BLaER1 treated with 17β-estradiol and CSF1 and Interleukin-3, amounts not matched to agents 10 nM and 100 nM (cell line): ENCODE measurements at regions not wholly inside any gene's neighbourhood (a gene's known extent, or its start where the extent isn't known, plus 50 kb on each side); places are given as distances from the start of the nearest gene placed in this dataset.
A peak's percentile ranks its signal among the peaks of the same experiment; 100 is the strongest.
"Not testable (repeated sequence)": the region's sequence is repeated elsewhere in the genome, so short reads cannot be mapped to it uniquely, and the experiment has no call there.

ENCODE experiments used
- H3K27ac ChIP-seq, 11 experiments: shearing (Covaris generic); formaldehyde crosslinking; 2 replicates each; pipeline ENCODE4 v1.8.1; 2022
- H3K27me3 ChIP-seq, 11 experiments: shearing (Covaris generic); formaldehyde crosslinking; 2 replicates each; pipeline ENCODE4 v1.8.1; 2022
- H3K36me3 ChIP-seq, 11 experiments: shearing (Covaris generic); formaldehyde crosslinking; 2 replicates each; pipeline ENCODE4 v1.8.1; 2022
- H3K4me1 ChIP-seq, 10 experiments: shearing (Covaris generic); formaldehyde crosslinking; 2 replicates each; pipeline ENCODE4 v1.8.1; 2022
- H3K4me2 ChIP-seq, 11 experiments: shearing (Covaris generic); formaldehyde crosslinking; 2 replicates each; pipeline ENCODE4 v1.8.1; 2022
- H3K4me3 ChIP-seq, 10 experiments: shearing (Covaris generic); formaldehyde crosslinking; 2 replicates each; pipeline ENCODE4 v1.8.1; 2022
- H3K9ac ChIP-seq, 11 experiments: shearing (Covaris generic); formaldehyde crosslinking; 2 replicates each; pipeline ENCODE4 v1.8.1; 2022
- H3K9me3 ChIP-seq, 11 experiments: shearing (Covaris generic); formaldehyde crosslinking; replicated peaks in 1 of 11; 2 replicates each; pipeline ENCODE4 v1.8.1; 2022
- H4K20me1 ChIP-seq, 11 experiments: shearing (Covaris generic); formaldehyde crosslinking; 2 replicates each; pipeline ENCODE4 v1.8.1; 2022
- Cebpa-rat ChIP-seq, 11 experiments: shearing (Covaris generic); IDR thresholded peaks; 2 replicates each; pipeline ENCODE4 v1.8.1; 2022

DNA sequence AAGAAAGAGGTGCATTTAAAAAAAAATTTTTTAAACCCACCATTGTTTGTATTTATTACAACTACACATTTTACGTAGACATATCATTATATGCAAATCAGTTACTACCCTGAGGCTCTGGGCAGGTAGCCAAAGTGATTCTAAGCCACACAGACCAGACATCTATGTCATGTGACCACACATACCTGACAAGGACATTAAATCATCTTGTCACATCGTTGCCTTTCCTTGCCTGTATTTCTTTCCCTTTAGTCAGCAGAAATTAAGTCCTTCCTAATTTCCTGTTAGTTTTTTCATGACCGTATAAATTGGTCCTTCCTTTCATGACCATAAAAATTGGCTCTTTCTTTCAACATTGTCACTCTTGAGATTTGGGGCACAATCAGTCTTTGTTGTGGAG, 134.2 kb upstream of the MARCHF11 start:
- Histone ChIP-seq H3K9me3 (peaks cover 0 to 9% (median 0%) of the 10 kb centered on the region in 11 experiments; a peak in 3 of 22 replicates), H3K27ac (no peak overlapping the region), H3K4me3 (no peak overlapping the region), H3K27me3 (no peaks in the 10 kb centered on the region), H4K20me1 (no peaks in the 10 kb centered on the region), H3K36me3 (no peaks in the 10 kb centered on the region), H3K4me1 (no peaks in the 10 kb centered on the region), H3K4me2 (no peak overlapping the region), H3K9ac (no peak overlapping the region)
- no peak for TF ChIP-seq Cebpa-rat (IDR thresholded peaks at IDR 0.05)

DNA sequence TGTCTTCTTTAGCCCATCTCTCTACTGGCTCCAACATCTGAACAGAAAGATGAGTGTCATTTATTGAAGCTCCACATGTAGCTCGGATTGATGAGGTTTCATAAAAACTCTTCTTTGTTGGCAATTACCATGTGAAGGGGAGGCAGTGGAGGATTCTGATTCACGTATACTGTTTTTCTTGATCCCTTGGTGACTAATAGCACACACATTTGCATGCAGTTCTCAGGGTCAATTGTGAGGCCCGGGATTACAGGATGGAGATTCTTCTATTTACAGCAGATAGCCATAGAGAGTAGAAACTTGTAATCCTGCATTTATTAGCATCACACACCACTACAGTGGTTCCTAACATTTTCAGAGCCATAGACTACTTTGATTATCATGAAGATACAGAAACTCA, 133.2 kb upstream of the MARCHF11 start:
- Histone ChIP-seq H4K20me1 (no peaks in the 10 kb centered on the region), H3K4me3 (no peak overlapping the region), H3K4me2 (no peak overlapping the region), H3K9ac (no peak overlapping the region), H3K36me3 (no peaks in the 10 kb centered on the region), H3K4me1 (no peaks in the 10 kb centered on the region), H3K27ac (no peak overlapping the region), H3K27me3 (no peaks in the 10 kb centered on the region), H3K9me3 (peaks cover 0 to 9% (median 0%) of the 10 kb centered on the region in 11 experiments; a peak in 3 of 22 replicates)
- TF ChIP-seq Cebpa-rat (IDR thresholded peaks at IDR 0.05): no peak

DNA sequence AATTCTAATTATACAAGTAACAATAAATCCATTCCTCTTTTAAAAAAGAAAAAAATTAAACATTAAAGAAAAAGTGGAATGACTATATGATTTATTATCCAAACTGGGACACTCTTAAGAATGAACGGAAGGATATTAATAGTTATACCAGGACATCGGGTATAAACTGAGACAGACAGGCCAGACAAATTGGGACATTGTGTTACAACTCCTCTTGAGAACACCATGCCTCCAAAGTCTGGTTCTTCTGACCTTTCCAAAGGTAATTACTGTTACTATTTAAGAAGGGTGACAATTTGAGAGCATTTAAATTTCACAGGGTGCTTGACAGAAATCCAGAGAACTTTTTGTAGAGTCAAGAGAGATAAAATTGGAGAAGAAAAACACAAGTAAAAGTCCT, 132.1 kb upstream of the MARCHF11 start:
- Histone ChIP-seq H3K4me2 (no peak overlapping the region), H4K20me1 (no peaks in the 10 kb centered on the region), H3K27me3 (no peaks in the 10 kb centered on the region), H3K4me3 (no peak overlapping the region), H3K4me1 (no peaks in the 10 kb centered on the region), H3K9me3 (peaks cover 0 to 9% (median 0%) of the 10 kb centered on the region in 11 experiments; a peak in 3 of 22 replicates), H3K9ac (no peak overlapping the region), H3K36me3 (no peaks in the 10 kb centered on the region), H3K27ac (no peak overlapping the region)
- TF ChIP-seq Cebpa-rat (IDR thresholded peaks at IDR 0.05): no peak

DNA sequence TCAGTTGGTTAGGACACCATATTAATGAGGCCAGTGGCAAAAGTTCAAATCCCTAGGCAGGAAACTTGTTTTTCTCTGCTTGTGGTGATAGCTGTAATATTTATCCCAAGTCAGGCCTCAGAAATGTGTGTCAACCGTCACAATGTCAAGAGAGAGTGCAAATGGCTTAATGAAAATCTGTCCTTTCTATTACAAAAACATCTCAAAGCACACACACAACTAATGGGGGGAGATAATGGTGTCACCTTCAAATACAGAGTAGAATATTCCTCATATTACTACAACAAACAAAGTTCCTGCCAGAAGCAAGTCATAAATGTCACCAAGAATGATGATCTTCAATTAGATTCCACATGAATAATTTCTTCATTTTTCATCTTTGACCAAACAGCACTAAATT, 127.2 kb upstream of the MARCHF11 start:
- no peak overlapping the region for H3K4me2 ChIP-seq
- no peaks in the 10 kb centered on the region for H3K4me1 ChIP-seq
- no peaks in the 10 kb centered on the region for H3K27me3 ChIP-seq
- H3K4me3 ChIP-seq: no peak overlapping the region
- H3K36me3 ChIP-seq: no peaks in the 10 kb centered on the region
- no peak overlapping the region for H3K9ac ChIP-seq
- no peak for TF ChIP-seq Cebpa-rat (IDR thresholded peaks at IDR 0.05)
- H3K9me3 ChIP-seq: no peaks in the 10 kb centered on the region
- H3K27ac ChIP-seq: no peak overlapping the region
- no peaks in the 10 kb centered on the region for H4K20me1 ChIP-seq

DNA sequence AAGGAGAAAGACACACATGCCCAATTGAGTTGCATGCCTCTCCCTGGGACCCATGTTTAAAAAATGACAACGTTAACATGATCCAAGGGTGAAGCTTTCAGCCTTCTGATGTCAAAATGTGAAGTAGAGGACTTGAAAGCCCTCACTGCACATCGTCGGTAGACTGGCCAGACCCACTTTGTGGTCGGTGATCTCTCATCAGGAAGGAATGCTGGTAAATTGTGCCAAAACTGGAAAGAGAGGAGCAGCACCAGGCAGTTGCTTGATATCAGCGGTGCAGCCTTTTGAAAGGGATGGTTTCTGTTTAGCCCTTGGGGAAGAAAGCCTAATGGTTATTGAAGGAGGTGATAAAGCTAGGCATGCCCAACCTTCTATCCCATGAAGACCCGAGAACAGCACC, 125.3 kb upstream of the MARCHF11 start:
- H3K27me3 ChIP-seq: no peaks in the 10 kb centered on the region
- no peak overlapping the region for H3K4me2 ChIP-seq
- no peak overlapping the region for H3K9ac ChIP-seq
- TF ChIP-seq Cebpa-rat (IDR thresholded peaks at IDR 0.05): no peak
- no peaks in the 10 kb centered on the region for H3K9me3 ChIP-seq
- no peak overlapping the region for H3K27ac ChIP-seq
- H4K20me1 ChIP-seq: no peaks in the 10 kb centered on the region
- H3K4me3 ChIP-seq: no peak overlapping the region
- H3K36me3 ChIP-seq: no peaks in the 10 kb centered on the region
- no peaks in the 10 kb centered on the region for H3K4me1 ChIP-seq

DNA sequence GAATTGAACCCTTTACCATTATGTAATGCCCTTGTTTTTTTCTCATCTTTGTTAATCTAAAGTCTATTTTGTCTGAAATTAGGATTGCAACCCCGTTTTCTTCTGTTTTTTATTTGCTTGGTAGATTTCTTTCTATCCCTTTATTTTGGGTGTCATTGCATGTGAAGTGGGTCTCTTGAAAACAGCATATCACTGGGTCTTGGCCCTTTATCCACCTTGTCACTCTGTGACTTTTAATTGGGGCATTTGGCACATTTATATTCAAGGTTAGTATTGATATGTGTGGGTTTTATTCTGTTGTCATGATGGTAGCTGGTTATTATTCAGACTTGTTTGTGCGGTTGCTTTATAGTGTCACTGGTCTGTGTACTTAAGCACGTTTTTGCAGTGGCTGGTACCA, 117.4 kb upstream of the MARCHF11 start:
- H3K4me1 ChIP-seq: no peaks in the 10 kb centered on the region
- TF ChIP-seq Cebpa-rat (IDR thresholded peaks at IDR 0.05): no peak
- peak overlapping the region in 1 of 10 experiments; percentile 5; a peak in 1 of 20 replicates for H3K4me3 ChIP-seq
- H3K4me2 ChIP-seq: no peak overlapping the region
- no peaks in the 10 kb centered on the region for H3K36me3 ChIP-seq
- H3K27me3 ChIP-seq: no peaks in the 10 kb centered on the region
- H3K27ac ChIP-seq: no peak overlapping the region
- no peak overlapping the region for H3K9ac ChIP-seq
- H3K9me3 ChIP-seq: peaks cover 31 to 57% (median 36%) of the 10 kb centered on the region in 11 experiments
- H4K20me1 ChIP-seq: no peaks in the 10 kb centered on the region

DNA sequence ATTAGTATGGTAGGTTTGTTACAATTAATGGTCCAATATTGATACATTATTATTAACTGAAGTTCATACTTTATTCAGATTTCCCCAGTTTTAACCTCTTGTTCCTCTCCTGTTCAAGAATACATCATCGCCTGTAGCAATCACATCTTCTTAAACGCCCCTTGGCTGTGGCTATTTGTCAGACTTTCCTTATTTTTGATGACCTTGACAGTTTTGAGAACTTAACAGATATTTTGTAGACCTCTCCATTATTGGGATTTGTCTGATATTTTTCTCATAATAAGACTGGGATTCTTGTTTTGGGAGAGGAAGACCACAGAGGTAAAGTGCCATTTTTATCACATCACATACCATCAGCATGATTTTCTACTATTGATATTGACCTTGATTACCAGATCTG, 112.3 kb upstream of the MARCHF11 start:
- H4K20me1 ChIP-seq: no peaks in the 10 kb centered on the region
- TF ChIP-seq Cebpa-rat (IDR thresholded peaks at IDR 0.05): no peak

DNA sequence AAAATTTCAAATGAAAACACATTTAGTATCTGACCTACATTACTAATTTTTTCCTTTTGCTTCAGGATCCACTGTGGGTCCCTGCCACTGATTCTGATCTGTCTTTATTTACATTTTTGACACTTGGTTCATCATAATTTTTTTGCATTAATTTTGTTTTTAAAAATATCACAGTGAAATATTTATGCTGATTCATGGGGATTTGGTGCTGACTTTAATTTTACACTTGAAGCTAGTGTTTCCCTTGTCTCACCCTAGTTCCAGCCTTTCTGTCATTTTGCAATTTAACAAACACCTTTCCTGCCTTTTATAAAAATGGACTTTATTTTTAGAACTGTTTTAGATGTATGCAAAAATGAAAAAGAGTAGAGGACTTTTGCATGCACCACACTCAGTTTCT, 111.9 kb upstream of the MARCHF11 start:
- peaks cover 9 to 28% (median 14%) of the 10 kb centered on the region in 11 experiments for H3K9me3 ChIP-seq
- no peaks in the 10 kb centered on the region for H3K27me3 ChIP-seq
- no peaks in the 10 kb centered on the region for H3K4me1 ChIP-seq
- H3K4me2 ChIP-seq: no peak overlapping the region
- TF ChIP-seq Cebpa-rat (IDR thresholded peaks at IDR 0.05): no peak
- no peak overlapping the region for H3K4me3 ChIP-seq
- H3K9ac ChIP-seq: no peak overlapping the region
- no peak overlapping the region for H3K27ac ChIP-seq
- no peaks in the 10 kb centered on the region for H3K36me3 ChIP-seq
- H4K20me1 ChIP-seq: no peaks in the 10 kb centered on the region

More for the DNA sequence above, 112.3 kb upstream of the MARCHF11 start:
- no peaks in the 10 kb centered on the region for H3K4me1 ChIP-seq
- H3K4me2 ChIP-seq: no peak overlapping the region
- no peaks in the 10 kb centered on the region for H3K36me3 ChIP-seq
- H3K9me3 ChIP-seq: peaks cover 13 to 32% (median 18%) of the 10 kb centered on the region in 11 experiments
- no peak overlapping the region for H3K27ac ChIP-seq
- H3K9ac ChIP-seq: no peak overlapping the region
- no peak overlapping the region for H3K4me3 ChIP-seq
- no peaks in the 10 kb centered on the region for H3K27me3 ChIP-seq

DNA sequence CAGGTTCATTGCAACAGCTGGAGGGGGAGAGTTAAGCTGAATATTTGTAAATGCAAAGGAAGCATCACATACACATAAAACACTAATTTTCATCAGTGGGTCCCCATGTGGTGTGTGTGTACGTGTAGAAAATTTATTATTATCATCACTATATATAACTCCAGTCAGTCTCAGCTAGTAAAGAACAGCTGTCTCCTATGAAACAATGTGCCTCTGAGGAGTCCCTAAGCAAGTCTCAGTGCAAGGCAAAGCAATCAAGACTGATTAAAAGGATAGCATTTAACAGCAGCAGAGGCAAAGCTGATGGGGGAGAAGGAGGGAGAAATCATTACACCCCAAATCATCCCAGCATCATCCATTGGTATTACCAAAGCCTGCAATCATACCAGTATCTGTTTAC, 104.2 kb upstream of the MARCHF11 start:
- Histone ChIP-seq H3K4me3 (no peak overlapping the region), H3K36me3 (no peaks in the 10 kb centered on the region), H4K20me1 (no peaks in the 10 kb centered on the region), H3K9ac (no peak overlapping the region), H3K9me3 (peaks cover 0 to 8% (median 0%) of the 10 kb centered on the region in 11 experiments; a peak in 2 of 22 replicates), H3K27ac (no peak overlapping the region), H3K27me3 (no peaks in the 10 kb centered on the region), H3K4me1 (no peaks in the 10 kb centered on the region), H3K4me2 (no peak overlapping the region)
- no peak for TF ChIP-seq Cebpa-rat (IDR thresholded peaks at IDR 0.05)

DNA sequence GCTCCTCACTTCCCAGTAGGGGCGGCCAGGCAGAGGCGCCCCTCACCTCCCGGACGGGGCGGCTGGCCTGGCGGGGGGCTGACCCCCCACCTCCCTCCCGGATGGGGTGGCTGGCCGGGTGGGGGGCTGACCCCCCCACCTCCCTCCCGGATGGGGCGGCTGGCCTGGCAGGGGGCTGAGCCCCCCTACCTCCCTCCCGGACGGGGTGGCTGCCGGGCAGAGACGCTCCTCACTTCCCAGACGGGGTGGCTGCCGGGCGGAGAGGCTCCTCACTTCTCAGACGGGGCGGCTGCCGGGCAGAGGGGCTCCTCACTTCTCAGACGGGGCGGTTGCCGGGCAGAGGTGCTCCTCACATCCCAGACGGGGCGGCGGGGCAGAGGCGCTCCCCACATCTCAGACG, 97.3 kb upstream of the MARCHF11 start:
- not testable (repeated sequence) for H3K36me3 ChIP-seq, H3K4me3 ChIP-seq, H3K9ac ChIP-seq, H3K4me2 ChIP-seq, H3K27ac ChIP-seq, H3K27me3 ChIP-seq, H4K20me1 ChIP-seq
- Histone ChIP-seq H3K9me3 (peaks cover 0 to 11% (median 3%) of the 10 kb centered on the region in 11 experiments; a peak in 7 of 22 replicates), H3K4me1 (peaks cover 0 to 12% (median 0%) of the 10 kb centered on the region in 10 experiments; a peak in 4 of 20 replicates)
